ENCODE measurements at regions not wholly inside any gene's neighbourhood (a gene's known extent, or its start where the extent isn't known, plus 50 kb on each side); places are given as distances from the start of the nearest gene placed in this dataset.

DNA sequence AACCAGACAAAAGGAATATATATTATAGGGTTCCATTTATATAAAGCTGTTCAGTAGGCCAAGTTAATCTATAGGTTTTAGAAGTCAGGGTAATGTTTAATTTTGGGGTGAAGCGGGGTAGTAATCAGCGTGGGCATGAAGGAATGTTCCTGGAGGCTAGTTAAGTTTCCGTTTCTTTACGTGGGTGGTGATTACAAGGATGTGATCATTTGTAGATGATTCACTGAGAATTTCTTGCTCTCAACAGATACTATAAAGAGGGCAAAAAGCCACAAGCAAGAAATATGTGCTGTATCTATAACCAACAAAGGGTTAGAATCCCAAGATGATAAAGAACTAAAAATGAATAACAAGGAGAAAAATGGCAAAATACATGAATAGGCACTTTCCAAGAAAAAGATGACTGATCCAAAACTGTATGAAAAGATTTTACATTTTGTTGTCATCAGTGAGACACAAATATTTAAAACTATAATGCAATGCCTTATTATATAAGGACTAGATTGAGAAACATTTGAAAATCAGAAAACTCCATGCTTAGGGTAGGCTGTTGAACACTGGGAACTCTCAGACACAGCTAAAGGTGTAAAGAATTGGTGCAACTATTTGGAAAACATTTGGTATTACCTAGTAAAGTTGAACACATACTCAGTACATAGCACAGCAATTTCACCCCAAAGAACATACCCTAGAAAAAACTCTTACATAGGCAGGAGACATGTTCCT lies 224.3 kb upstream of the S1PR3 start:
- Histone ChIP-seq H3K4me3 (ENCODE audit: low read depth, low read length) (no peak overlapping the region), H3K27ac (ENCODE audit: low read depth, low read length) (no peak overlapping the region), H3K9ac (ENCODE audit: low read depth, low read length) (no peak overlapping the region)

DNA sequence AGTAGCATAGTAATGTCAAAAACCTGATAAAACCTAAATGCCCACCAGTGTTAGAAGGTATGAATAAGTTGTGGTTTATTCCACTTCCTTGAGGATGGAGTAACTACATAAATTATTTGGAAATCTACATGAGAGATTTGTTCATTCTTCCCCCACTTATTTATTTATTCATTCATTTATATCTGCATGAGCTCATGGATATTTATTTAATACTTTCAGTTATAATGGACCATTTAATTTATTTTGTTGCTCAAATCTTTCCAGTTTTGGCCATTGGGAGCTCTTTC lies 223.8 kb upstream of the S1PR3 start:
- Histone ChIP-seq H3K9ac (ENCODE audit: low read depth, low read length) (no peak overlapping the region), H3K36me3 (ENCODE audit: control insufficient read depth, insufficient read depth, low read length) (no peaks in the 10 kb centered on the region), H3K9me3 (ENCODE audit: control insufficient read depth, insufficient read depth, low read length) (no peaks in the 10 kb centered on the region), H3K4me1 (ENCODE audit: control insufficient read depth, insufficient read depth, low read length) (no peaks in the 10 kb centered on the region), H3K27me3 (ENCODE audit: control insufficient read depth, insufficient read depth, low read length) (no peaks in the 10 kb centered on the region), H3K27ac (ENCODE audit: low read depth, low read length) (no peak overlapping the region), H3K4me3 (ENCODE audit: low read depth, low read length) (no peak overlapping the region)

More for the DNA sequence above, 224.3 kb upstream of the S1PR3 start:
- no peaks in the 10 kb centered on the region for H3K36me3 ChIP-seq (ENCODE audit: control insufficient read depth, insufficient read depth, low read length)
- no peaks in the 10 kb centered on the region for H3K9me3 ChIP-seq (ENCODE audit: control insufficient read depth, insufficient read depth, low read length)
- no peaks in the 10 kb centered on the region for H3K27me3 ChIP-seq (ENCODE audit: control insufficient read depth, insufficient read depth, low read length)
- no peaks in the 10 kb centered on the region for H3K4me1 ChIP-seq (ENCODE audit: control insufficient read depth, insufficient read depth, low read length)

DNA sequence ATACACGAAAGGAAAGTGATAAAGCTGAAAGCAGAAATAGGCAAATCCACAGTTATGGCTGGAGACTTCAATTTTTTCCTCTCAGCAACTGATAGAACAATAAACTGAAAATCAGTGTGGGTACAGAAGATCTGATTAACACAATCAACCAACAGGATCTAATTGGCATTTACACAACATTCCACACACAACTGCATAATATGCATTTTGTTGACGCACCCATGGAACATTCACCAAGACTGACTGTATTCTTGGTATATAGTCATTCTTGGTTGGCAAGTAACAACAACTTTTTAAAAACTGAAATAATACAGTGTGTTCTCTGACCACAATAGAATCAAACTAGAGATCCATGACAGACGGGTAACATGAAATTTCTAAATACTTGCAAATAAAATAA lies 218.7 kb upstream of the S1PR3 start:
- H3K36me3 ChIP-seq (ENCODE audit: control insufficient read depth, insufficient read depth, low read length), result no peaks in the 10 kb centered on the region
- H3K27ac ChIP-seq (ENCODE audit: low read depth, low read length), result no peak overlapping the region
- no peaks in the 10 kb centered on the region for H3K9me3 ChIP-seq (ENCODE audit: control insufficient read depth, insufficient read depth, low read length)
- H3K4me1 ChIP-seq (ENCODE audit: control insufficient read depth, insufficient read depth, low read length), result no peaks in the 10 kb centered on the region
- H3K27me3 ChIP-seq (ENCODE audit: control insufficient read depth, insufficient read depth, low read length), result no peaks in the 10 kb centered on the region
- H3K4me3 ChIP-seq (ENCODE audit: low read depth, low read length), result no peak overlapping the region
- no peak overlapping the region for H3K9ac ChIP-seq (ENCODE audit: low read depth, low read length)

DNA sequence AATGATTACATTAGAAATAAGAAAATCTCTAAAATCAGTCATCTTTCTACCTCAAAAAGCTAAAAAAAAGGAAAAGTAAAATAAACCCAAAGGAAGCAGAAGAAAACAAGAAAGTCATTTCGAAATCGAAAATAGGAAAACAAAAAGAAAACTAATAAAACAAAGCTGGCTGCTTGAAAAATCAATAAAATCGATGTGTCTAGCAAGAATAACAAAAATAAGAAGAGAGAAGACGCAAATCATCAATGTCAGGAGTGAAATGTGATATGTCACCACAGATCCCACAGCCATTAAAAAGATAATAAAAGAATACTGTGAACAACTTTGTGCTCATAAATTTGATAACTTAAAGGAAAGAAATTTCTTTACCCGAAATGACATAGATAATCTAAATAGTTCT lies 218.1 kb upstream of the S1PR3 start:
- H3K27me3 ChIP-seq (ENCODE audit: control insufficient read depth, insufficient read depth, low read length), result no peaks in the 10 kb centered on the region
- H3K4me1 ChIP-seq (ENCODE audit: control insufficient read depth, insufficient read depth, low read length), result no peaks in the 10 kb centered on the region
- H3K9ac ChIP-seq (ENCODE audit: low read depth, low read length), result no peak overlapping the region
- no peaks in the 10 kb centered on the region for H3K9me3 ChIP-seq (ENCODE audit: control insufficient read depth, insufficient read depth, low read length)
- H3K36me3 ChIP-seq (ENCODE audit: control insufficient read depth, insufficient read depth, low read length), result no peaks in the 10 kb centered on the region
- H3K27ac ChIP-seq (ENCODE audit: low read depth, low read length), result no peak overlapping the region
- no peak overlapping the region for H3K4me3 ChIP-seq (ENCODE audit: low read depth, low read length)

DNA sequence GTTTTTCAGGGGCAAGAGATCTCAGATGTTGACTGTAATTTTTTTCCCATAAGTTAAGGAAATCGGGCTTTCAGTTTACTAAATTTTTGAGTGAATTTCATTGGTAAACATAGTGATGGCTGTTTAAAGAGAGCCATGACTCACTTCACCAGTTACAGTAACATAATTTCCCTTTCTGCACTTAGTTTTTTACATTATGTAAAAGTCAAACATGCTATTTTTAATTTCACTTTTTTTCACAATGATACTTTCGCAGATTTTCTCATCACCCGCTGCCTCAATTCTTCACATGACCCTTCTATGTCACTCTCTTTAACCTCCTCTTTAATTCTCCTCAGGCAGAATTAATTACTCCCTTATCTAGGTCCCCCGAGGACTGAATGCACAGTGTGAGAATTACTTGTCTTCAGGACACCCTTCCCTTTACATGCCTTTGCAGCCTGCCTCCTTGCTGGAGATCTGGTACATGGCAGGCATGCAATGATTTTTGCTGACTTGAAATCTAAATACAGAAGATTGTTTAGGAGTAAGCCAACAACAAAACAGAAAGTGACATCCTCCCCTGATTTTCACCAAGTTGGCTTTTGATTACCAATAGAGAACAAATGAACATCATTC lies 217.5 kb upstream of the S1PR3 start:
- H3K9ac ChIP-seq (ENCODE audit: low read depth, low read length), result no peak overlapping the region
- H3K27me3 ChIP-seq (ENCODE audit: control insufficient read depth, insufficient read depth, low read length), result no peaks in the 10 kb centered on the region
- no peaks in the 10 kb centered on the region for H3K9me3 ChIP-seq (ENCODE audit: control insufficient read depth, insufficient read depth, low read length)
- no peaks in the 10 kb centered on the region for H3K36me3 ChIP-seq (ENCODE audit: control insufficient read depth, insufficient read depth, low read length)
- no peak overlapping the region for H3K4me3 ChIP-seq (ENCODE audit: low read depth, low read length)
- no peak overlapping the region for H3K27ac ChIP-seq (ENCODE audit: low read depth, low read length)
- H3K4me1 ChIP-seq (ENCODE audit: control insufficient read depth, insufficient read depth, low read length), result no peaks in the 10 kb centered on the region

DNA sequence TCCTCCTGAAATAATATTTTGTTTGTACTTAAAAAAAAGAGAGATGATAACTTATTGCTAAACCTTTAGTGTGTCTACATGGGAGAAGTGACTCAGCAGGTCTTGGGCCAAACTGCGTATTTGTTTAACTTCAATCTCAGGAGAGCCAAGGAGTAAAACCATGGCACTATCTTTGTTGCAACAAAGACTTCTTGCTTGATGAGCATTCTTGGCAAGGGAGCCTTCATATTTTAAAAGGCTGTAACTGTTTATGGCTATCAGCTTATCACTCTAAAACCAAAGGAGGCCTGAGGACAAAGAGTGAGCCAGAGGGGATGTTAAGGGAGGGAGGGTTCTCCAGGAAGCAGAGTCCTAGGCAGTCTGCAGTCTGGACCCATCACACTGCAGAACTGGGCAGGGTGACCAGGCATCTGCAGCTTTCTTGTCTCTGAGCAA lies 216.2 kb upstream of the S1PR3 start:
- H3K36me3 ChIP-seq (ENCODE audit: control insufficient read depth, insufficient read depth, low read length), result no peaks in the 10 kb centered on the region
- no peaks in the 10 kb centered on the region for H3K4me1 ChIP-seq (ENCODE audit: control insufficient read depth, insufficient read depth, low read length)
- H3K9me3 ChIP-seq (ENCODE audit: control insufficient read depth, insufficient read depth, low read length), result no peaks in the 10 kb centered on the region
- H3K4me3 ChIP-seq (ENCODE audit: low read depth, low read length), result no peak overlapping the region
- no peak overlapping the region for H3K27ac ChIP-seq (ENCODE audit: low read depth, low read length)
- no peak overlapping the region for H3K9ac ChIP-seq (ENCODE audit: low read depth, low read length)
- H3K27me3 ChIP-seq (ENCODE audit: control insufficient read depth, insufficient read depth, low read length), result no peaks in the 10 kb centered on the region

DNA sequence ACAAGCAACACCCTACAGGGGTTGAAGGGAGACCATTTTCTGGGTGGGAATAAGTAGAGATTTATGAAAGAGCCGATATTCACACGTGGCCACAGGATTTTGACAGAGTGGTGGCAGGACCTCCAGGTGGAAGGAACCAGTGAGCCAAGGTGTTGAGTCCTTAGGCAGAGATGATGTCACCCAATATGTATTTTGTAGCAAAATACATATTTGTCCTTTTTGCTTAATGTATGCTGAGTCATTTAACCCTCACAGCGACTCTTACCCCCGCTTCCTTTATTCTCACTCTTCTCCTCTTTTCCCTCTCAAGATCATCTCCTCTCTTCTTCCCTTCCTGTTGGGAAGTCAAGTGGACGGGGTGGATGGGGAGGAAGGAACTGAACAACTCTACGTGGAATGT lies 215.7 kb upstream of the S1PR3 start:
- H3K36me3 ChIP-seq (ENCODE audit: control insufficient read depth, insufficient read depth, low read length), result no peaks in the 10 kb centered on the region
- H3K9me3 ChIP-seq (ENCODE audit: control insufficient read depth, insufficient read depth, low read length), result no peaks in the 10 kb centered on the region
- H3K9ac ChIP-seq (ENCODE audit: low read depth, low read length), result no peak overlapping the region
- H3K4me1 ChIP-seq (ENCODE audit: control insufficient read depth, insufficient read depth, low read length), result no peaks in the 10 kb centered on the region
- no peak overlapping the region for H3K4me3 ChIP-seq (ENCODE audit: low read depth, low read length)
- no peak overlapping the region for H3K27ac ChIP-seq (ENCODE audit: low read depth, low read length)
- no peaks in the 10 kb centered on the region for H3K27me3 ChIP-seq (ENCODE audit: control insufficient read depth, insufficient read depth, low read length)

DNA sequence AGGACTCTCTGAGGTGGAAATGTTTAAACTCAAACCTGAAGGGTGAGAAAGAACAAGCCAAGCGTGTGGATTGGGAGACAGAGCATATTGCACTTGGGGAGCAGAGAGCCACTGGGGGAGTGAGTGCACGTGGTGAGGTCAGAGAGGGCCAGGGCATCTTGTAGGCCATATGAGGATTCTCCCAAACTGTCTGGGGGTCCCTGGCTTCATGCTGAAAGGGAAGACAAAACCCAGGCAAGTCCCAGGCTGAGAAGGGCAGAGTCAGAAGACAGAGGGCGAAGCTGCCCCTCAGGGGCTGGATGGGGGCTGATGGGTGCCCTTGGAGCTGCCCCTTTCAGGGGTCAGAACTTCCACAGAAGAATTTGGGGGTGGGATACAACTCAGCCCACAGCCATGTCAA lies 215.3 kb upstream of the S1PR3 start:
- Histone ChIP-seq H3K4me1 (ENCODE audit: control insufficient read depth, insufficient read depth, low read length) (no peaks in the 10 kb centered on the region), H3K4me3 (ENCODE audit: low read depth, low read length) (no peak overlapping the region), H3K27ac (ENCODE audit: low read depth, low read length) (no peak overlapping the region), H3K27me3 (ENCODE audit: control insufficient read depth, insufficient read depth, low read length) (no peaks in the 10 kb centered on the region), H3K36me3 (ENCODE audit: control insufficient read depth, insufficient read depth, low read length) (no peaks in the 10 kb centered on the region), H3K9ac (ENCODE audit: low read depth, low read length) (no peak overlapping the region), H3K9me3 (ENCODE audit: control insufficient read depth, insufficient read depth, low read length) (no peaks in the 10 kb centered on the region)

DNA sequence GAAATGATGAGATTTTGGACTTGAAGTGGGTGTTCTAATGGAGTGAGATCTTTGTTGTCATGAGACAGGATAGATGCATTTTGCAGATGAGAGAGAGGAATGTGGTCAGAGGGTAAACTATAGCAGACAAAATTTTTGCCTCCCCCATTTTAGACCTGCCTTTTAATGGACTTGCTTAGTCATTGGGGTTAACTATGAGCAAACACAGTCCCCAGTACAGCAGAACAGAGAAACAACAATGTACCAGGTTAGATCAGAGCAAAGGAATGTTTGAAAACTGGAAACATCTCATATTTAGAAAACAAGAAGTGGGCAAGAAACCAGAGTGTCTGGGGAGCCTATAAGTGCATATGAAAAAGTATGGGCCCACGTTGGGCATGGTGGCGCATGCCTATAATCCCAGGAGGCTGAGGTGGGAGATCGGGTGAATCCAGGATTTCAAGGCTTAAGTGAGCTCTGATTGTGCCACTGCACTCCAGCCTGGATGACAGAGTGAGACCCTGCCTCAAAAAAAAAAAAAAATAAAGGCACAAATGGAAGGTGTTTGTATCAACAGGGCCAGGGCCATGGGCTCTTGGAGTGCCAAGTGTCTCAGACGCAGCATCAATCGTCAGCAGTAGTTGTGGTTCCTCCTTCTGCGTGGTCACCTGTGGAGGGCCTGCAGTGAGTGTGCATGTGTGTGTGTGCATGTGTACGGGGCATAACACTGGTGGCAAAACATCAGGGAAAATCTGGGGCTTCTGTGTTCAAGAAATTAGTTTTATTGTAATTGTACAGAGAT lies 214.4 kb upstream of the S1PR3 start:
- H3K9ac ChIP-seq (ENCODE audit: low read depth, low read length), result no peak overlapping the region
- H3K4me3 ChIP-seq (ENCODE audit: low read depth, low read length), result no peak overlapping the region
- no peaks in the 10 kb centered on the region for H3K27me3 ChIP-seq (ENCODE audit: control insufficient read depth, insufficient read depth, low read length)
- H3K9me3 ChIP-seq (ENCODE audit: control insufficient read depth, insufficient read depth, low read length), result no peaks in the 10 kb centered on the region
- no peaks in the 10 kb centered on the region for H3K36me3 ChIP-seq (ENCODE audit: control insufficient read depth, insufficient read depth, low read length)
- no peak overlapping the region for H3K27ac ChIP-seq (ENCODE audit: low read depth, low read length)
- H3K4me1 ChIP-seq (ENCODE audit: control insufficient read depth, insufficient read depth, low read length), result no peaks in the 10 kb centered on the region; the same call in 1 of the 2 replicates

DNA sequence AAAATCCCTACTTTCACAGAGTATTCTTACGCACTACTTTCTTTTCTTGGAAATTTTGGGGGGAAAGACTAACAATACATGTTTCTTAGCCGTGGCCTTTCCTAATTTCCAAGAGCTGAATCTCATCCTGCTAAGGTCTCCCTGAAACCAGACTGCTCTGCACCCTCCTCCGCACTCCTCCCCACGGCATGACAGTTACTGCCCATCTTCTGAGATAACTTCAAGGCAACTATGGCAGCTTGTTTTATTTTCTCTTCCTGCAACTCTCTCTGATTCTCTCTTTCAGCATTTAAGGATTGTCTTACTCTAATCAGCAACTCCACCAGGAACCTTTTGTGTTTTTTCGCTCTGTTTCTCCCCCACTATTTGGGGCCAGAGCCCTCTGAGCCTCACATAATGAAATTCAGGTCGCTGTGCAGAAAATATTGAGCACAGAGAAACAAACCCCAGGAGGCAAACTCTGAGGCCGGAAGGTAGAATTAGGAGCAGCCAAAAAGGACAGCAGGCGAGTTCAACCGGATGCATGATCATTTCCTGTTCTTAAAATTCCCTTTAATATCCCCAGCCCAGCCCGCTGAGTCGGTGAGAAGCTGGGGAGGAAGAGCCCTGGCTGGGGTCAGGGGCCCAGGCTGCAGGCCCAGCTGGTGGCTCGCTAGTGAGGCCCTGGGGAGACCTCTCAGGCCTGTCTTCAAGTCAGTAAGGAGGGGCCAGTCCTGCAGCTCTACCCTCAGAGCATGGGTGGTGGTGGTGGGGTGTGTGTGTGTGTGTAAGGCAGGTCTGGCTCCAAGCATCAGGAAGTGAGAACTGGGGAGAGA lies 213.6 kb upstream of the S1PR3 start:
- Histone ChIP-seq H3K4me1 (ENCODE audit: control insufficient read depth, insufficient read depth, low read length) (peaks cover 1% of the 10 kb centered on the region), H3K27ac (ENCODE audit: low read depth, low read length) (no peak overlapping the region), H3K27me3 (ENCODE audit: control insufficient read depth, insufficient read depth, low read length) (no peaks in the 10 kb centered on the region), H3K4me3 (ENCODE audit: low read depth, low read length) (no peak overlapping the region), H3K9me3 (ENCODE audit: control insufficient read depth, insufficient read depth, low read length) (no peaks in the 10 kb centered on the region), H3K36me3 (ENCODE audit: control insufficient read depth, insufficient read depth, low read length) (no peaks in the 10 kb centered on the region), H3K9ac (ENCODE audit: low read depth, low read length) (no peak overlapping the region)
